Fibroblast of skin of abdomen (primary cell): ENCODE measurements at regions not wholly inside any gene's neighbourhood (a gene's known extent, or its start where the extent isn't known, plus 50 kb on each side); places are given as distances from the start of the nearest gene placed in this dataset.
A peak's percentile ranks its signal among the peaks of the same experiment; 100 is the strongest.

ENCODE experiments used
- DNase-seq: peaks from one replicate; pipeline ENCODE4 v3.0.0-alpha.2; 2013

GRCh38 chr11:104525416-104525815 lies 361.5 kb upstream of the PDGFD start:
- no peak for DNase-seq

- no peak for DNase-seq
Measured at GRCh38 chr11:104524254-104524653, 360.3 kb upstream of the PDGFD start.

GRCh38 chr11:104523611-104524010 lies 359.7 kb upstream of the PDGFD start:
- no peak for DNase-seq

DNA sequence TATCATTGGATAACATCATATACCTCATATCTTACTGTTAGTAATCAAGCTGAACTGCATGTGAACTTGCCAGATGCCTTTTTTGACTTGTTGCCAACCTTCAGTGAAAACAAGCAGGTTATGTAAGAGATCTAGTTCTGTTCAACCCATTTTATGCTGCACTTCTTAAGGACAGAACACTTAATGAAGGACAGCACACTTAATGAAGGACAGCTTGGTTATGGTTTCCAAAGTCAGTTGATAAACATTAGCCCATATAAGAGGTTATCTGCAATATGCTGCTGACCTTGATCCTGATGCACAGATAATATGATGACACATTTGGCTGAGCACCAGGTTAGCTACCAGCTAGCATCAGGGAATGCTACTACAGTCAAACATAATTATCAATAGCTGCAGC lies 358.7 kb upstream of the PDGFD start:
- peak; percentile 5 for DNase-seq

- no peak for DNase-seq
Measured at GRCh38 chr11:104522123-104522522, 358.2 kb upstream of the PDGFD start.

DNA sequence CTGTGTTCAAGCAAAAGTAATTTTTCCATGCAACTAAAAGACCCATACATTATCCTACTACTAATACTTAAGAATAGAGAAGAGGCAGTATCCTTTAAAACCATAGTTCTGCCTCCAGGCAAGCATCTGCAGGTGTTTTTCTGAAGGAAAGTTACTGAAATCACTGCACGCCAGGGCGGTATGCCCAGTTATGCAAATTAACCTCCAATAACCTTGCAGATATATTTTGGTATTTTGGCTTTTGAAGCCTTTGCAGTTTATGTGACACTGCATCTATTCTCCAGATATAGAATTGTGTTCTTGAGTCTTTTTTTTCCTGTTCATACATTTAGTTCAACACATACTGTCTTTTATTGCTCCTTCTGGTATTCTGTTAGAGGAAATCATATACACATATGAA lies 346.2 kb upstream of the PDGFD start:
- no peak for DNase-seq

DNA sequence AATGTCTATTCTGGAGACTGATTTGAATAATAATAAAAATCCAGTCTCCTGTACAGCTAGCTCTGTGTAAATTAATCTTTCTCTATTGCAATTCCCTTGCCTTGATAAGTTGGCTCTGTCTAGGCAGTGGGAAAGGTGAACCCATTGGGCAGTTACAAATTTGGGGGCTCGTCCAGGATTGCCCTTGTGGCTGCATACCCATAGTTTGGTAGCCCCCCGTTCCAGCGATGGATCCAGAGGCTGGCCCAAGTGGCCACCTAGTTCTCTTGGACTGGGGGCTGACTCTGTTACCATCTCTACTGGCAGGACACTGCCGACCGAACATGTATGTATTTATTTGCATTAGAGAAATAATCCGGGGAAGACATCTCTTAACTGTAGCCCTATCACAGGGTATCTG lies 326.2 kb upstream of the PDGFD start:
- no peak for DNase-seq

GRCh38 chr11:104488561-104488960 lies 324.6 kb upstream of the PDGFD start:
- no peak for DNase-seq

DNA sequence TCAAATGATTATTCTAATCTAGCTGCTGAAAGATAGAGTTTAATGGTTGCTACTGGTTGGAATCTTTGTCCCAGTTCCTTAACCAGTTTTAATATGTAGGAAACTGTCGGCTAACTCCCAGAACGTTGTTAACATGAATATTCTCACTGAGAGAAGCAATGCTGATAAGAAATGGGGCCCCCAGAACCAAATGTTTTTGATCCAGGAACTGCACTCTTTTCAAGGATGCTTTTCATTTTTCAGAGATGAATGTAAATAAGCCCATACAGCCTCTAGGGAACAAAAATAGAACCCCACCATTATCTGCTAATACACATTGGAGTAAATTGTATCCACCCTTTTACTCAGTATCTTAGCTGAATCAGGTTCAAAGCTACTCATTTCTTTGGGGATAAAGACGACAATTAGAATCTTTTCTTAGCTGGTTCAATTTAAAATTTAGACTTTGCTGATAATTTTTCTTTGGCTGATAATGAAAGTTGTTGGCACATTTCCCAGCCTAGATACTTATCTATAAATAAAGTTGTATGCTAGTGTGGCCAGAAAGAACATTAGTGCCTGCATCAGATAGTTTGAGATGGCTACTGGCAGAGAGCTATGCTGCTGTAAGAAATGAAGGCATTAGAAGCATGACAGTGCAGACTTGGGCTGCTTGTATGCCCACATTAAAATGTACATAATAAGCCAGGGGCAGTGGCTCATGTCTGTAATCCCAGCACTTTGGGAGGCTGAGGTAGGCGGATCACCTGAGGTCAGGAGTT lies 323.3 kb upstream of the PDGFD start:
- DNase-seq = no peak

- DNase-seq = no peak
Measured at GRCh38 chr11:104484804-104485554, 321.0 kb upstream of the PDGFD start.

DNA sequence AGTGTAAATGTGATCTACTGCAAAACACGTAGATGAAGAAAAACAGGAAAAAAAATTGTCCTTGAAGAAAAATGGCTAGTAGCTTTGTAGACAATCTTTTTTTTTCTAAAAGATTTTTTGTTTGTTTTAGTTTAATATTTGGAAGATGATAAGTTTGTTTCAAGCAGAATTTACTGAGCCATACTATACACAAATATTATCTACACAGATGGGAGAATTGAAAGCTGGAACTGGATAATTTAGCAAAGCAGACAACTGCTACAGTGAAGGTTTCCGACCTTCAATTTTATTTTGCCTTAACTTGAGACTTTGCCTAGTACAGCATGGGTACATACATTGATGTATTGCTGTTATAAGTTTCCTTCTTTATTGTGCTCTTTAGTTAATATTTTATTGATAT lies 313.0 kb upstream of the PDGFD start:
- no peak for DNase-seq

GRCh38 chr11:104476454-104476853 lies 312.5 kb upstream of the PDGFD start:
- no peak for DNase-seq

DNA sequence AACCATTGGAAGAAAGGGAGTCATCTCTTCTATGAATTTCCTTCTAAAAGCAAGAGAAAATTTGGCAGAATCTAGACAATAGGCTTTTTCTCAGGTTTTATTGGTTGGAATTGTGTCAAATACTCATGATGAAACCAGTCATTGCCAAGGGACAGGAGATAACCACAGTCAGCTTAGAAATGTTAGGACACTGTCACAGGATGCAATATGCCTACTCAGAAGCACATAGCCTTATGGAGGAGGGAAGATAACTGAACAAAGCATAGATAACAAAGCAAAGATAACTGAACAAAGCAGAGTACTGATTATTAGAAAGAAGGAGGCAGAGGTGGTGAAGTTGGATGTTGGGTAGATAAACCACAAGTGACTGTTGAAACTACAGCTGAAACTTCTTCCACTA lies 303.5 kb upstream of the PDGFD start:
- no peak for DNase-seq

- peak; percentile 50 for DNase-seq
Measured at GRCh38 chr11:104465321-104465720, 301.4 kb upstream of the PDGFD start.

DNA sequence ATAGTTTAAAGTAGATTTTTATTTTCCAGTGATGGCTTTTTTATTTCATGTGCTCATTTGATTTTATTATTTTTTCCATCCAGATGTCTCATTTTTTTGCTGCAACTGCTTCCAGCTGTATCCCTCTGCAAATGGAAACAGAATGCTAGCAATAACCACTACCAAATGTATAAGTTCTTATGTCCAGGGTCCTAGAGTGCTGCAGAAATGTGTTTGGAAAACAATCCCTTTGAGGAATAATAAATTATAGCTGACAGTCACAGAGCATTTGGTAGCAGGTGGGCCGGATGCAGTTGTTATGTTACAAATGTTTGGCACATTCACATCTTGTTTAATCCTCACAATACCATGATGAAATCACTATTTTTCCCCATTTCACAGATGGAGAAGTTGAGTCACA lies 300.7 kb upstream of the PDGFD start:
- no peak for DNase-seq

- DNase-seq = peak; percentile 85
Measured at GRCh38 chr11:104462341-104462740, 298.4 kb upstream of the PDGFD start.

- DNase-seq = no peak
Measured at GRCh38 chr11:104451197-104451893, 287.4 kb upstream of the PDGFD start.

DNA sequence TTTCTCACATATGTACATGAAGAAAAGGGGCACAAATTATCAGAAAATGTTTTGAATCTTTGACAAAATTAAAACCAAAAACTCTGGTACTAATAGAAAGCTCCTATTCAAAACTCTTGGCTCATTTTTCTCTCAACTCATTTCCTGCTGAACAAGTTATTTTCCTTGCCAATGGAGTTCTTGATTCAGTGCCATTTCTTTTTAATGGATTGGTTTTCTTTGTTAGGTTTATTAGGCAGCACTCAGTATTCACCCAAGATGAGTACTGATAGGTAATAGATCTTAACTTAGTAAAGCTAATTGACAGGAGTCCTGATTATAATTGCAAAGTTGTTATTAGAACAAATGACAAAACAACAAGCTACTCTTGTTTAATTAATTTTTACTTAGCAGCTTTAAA lies 279.4 kb upstream of the PDGFD start:
- DNase-seq = no peak

DNA sequence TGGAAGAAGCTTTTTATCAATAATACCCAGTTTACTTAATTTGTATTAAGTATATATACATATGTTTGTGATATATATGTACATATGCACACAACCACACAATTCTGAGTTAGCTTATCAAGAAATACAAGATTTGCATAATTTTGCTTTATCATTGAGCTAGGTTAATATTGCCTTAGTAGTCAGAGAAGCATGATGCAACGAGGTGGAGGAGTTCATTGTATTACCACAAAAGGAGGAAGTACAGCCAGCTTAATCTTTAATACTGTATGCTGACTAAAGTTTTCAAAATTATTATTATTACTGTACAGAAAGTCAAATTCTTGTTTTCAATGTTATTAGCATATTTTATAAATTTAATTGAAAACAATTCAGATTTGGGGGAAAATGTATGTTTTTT lies 278.4 kb upstream of the PDGFD start:
- DNase-seq = no peak

- no peak for DNase-seq
Measured at GRCh38 chr11:104435494-104435893, 271.5 kb upstream of the PDGFD start.

DNA sequence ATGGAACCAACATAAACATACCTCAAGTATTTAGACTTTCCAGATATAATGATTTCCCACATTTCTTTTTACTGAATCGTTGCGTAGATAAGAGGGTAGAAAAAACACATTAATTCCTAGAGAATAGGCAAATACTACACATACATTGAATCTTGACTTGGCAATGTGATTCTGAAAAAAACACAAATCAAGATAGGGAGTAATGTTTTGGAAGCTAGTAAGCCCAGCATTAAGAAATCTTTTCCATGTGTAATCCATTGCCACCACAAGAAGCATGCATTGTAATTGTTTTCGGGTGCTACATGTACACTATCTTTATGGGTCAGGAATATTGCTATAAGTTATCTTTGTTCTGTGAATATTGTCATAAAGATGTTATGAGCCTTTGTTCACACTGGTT lies 269.8 kb upstream of the PDGFD start:
- no peak for DNase-seq

DNA sequence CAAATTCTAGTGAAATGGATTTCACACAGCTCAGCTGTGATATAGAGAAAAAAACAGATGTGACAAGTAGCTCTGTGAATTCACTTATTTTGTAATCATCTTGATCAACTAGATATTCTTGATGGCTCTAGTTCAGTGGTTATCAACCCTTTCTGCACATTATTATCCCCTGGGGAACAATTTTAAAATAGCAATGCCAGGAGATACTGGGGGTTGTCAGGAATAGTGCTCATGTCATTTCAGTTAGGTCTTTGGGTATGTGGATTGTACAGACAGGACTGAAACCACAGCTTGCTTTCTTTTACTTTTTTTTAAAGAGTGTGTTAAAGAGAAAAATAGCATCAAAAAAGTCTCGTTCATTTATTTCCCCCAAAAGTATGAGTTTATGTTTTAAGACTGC lies 269.0 kb upstream of the PDGFD start:
- DNase-seq = peak; percentile 7

DNA sequence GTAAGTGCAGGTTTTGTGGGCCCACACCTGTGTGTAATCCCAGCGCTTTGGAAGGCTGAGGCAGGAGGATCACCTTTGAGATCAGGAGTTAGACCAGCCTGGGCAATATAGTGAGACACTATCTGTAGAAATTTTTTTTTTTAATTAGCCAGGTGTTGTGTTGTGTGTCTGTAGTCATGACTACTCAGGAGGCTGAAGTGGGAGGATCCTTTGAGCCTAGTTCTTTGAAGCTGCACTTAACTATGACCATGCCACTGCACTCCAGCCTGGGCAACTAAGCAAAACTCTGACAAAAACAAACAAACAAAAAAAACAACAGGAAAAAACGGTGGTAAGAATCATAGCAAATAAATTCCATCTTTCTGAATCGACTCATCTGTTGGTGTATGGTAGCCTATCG lies 268.6 kb upstream of the PDGFD start:
- no peak for DNase-seq
